Caco-2 (cell line): ENCODE measurements at regions not wholly inside any gene's neighbourhood (a gene's known extent, or its start where the extent isn't known, plus 50 kb on each side); places are given as distances from the start of the nearest gene placed in this dataset.

Source experiments
- BruUV-seq: library from RNA; stranded (reverse); fragments of 400-500 nt; replicated peaks from 2 replicates; lab custom pipeline; 2021; lab: Mats Ljungman, UMichigan
- CTCF ChIA-PET: fragments of 300-600 bp; sonication (Branson Sonifier 250); formaldehyde crosslinking; loops from one replicate; lab custom pipeline; 2022; ENCODE audit warnings: antibody characterized with exemption; lab: Charles Lee
- POLR2A ChIA-PET: fragments of 300-600 bp; sonication (Branson Sonifier 250); formaldehyde crosslinking; loops from one replicate; lab custom pipeline; 2022; ENCODE audit warnings: antibody characterized with exemption; lab: Charles Lee
- DNase-seq, 2 experiments: peaks; one replicate each; pipeline versions ENCODE4 v3.0.0 to v3.0.0-alpha.2; 2020 to 2022
- H3K27me3 ChIP-seq: replicated peaks from 2 replicates; pipeline ENCODE4 v1.6.0; 2011; ENCODE audit warnings: low read length; ENCODE audit not compliant: control insufficient read depth, insufficient read depth
- H3K36me3 ChIP-seq: 2 replicates; pipeline ENCODE4 v1.5.1; 2011; ENCODE audit warnings: low read length; ENCODE audit not compliant: control insufficient read depth, insufficient read depth
- H3K4me1 ChIP-seq: fragments of 250-450 bp; sonication (Bioruptor Pico); 2 replicates; pipeline ENCODE4 v1.5.1; 2020; ENCODE audit warnings: mild to moderate bottlenecking
- H3K4me3 ChIP-seq: 2 replicates; pipeline ENCODE4 v1.5.1; 2011; ENCODE audit warnings: low read depth, mild to moderate bottlenecking, control low read depth, low read length
- H3K9me3 ChIP-seq: fragments of 250-450 bp; sonication (Bioruptor Pico); 2 replicates; pipeline ENCODE4 v1.5.1; 2020; ENCODE audit warnings: mild to moderate bottlenecking, moderate library complexity
- H3K27ac Mint-ChIP-seq: one replicate; pipeline ENCODE4 v1.8.0; 2022; ENCODE audit warnings: mixed read lengths; ENCODE audit not compliant: unreplicated experiment
- H3K27me3 Mint-ChIP-seq: one replicate; pipeline ENCODE4 v1.8.0; 2022; ENCODE audit warnings: mixed read lengths; ENCODE audit not compliant: insufficient read depth, unreplicated experiment
- H3K36me3 Mint-ChIP-seq: one replicate; pipeline ENCODE4 v1.8.0; 2022; ENCODE audit warnings: mild to moderate bottlenecking, mixed read lengths; ENCODE audit not compliant: insufficient read depth, unreplicated experiment
- H3K4me1 Mint-ChIP-seq: one replicate; pipeline ENCODE4 v1.8.0; 2022; ENCODE audit warnings: low read depth, mixed read lengths; ENCODE audit not compliant: unreplicated experiment
- H3K4me3 Mint-ChIP-seq: one replicate; pipeline ENCODE4 v1.8.0; 2022; ENCODE audit warnings: mild to moderate bottlenecking, moderate library complexity, mixed read lengths; ENCODE audit not compliant: unreplicated experiment
- H3K9me3 Mint-ChIP-seq: one replicate; pipeline ENCODE4 v1.8.0; 2022; ENCODE audit warnings: mixed read lengths; ENCODE audit not compliant: unreplicated experiment
- CTCF ChIP-seq, 2 experiments: fragments of 200-600 bp in 1 of 2; IDR thresholded peaks; 1 replicate in 1 of 2; 2 replicates in 1 of 2; pipeline versions ENCODE4 v1.5.1 to v1.8.0; 2011 to 2022; ENCODE audit warnings: antibody characterized with exemption in 1 of 2, control low read depth in 1 of 2, inconsistent platforms in 1 of 2, low read depth in 1 of 2, low read length in 1 of 2, mild to moderate bottlenecking in 1 of 2, moderate library complexity in 1 of 2; ENCODE audit not compliant: insufficient read depth in 1 of 2, severe bottlenecking in 1 of 2, unreplicated experiment in 1 of 2
- intact Hi-C: fragments of 100-400 bp; cut with micrococcal nuclease; formaldehyde crosslinking; loops from one replicate; pipeline ENCODE4 v1.10.0; 2022; ENCODE audit not compliant: unreplicated experiment

GRCh38 chr5:92644266-92644886, 936.6 kb downstream of the NR2F1-AS1 start:
- intact Hi-C loops: no loop called here
- ChIA-PET POLR2A (no interaction called here), CTCF (no interaction called here)
- Mint-ChIP-seq H3K4me3 (no peak overlapping the region), H3K36me3 (no peaks in the 10 kb centered on the region), H3K4me1 (no peaks in the 10 kb centered on the region), H3K27ac (no peak overlapping the region), H3K27me3 (no peaks in the 10 kb centered on the region), H3K9me3 (no peaks in the 10 kb centered on the region)
- no peaks in the 10 kb centered on the region for H3K27me3 ChIP-seq
- no TSS peak for BruUV-seq
- H3K36me3 ChIP-seq: no peaks in the 10 kb centered on the region
- DNase-seq: no peak
- H3K9me3 ChIP-seq: no peaks in the 10 kb centered on the region
- H3K4me1 ChIP-seq: no peaks in the 10 kb centered on the region
- H3K4me3 ChIP-seq: no peak overlapping the region
- TF ChIP-seq CTCF (IDR thresholded peaks at IDR 0.05; ENCODE audit: insufficient read depth in 1 of 2, low read depth in 1 of 2, low read length in 1 of 2, severe bottlenecking in 1 of 2, unreplicated experiment in 1 of 2): peak in 1 of 2 experiments; percentile 24

GRCh38 chr5:92641031-92641962, 939.7 kb downstream of the NR2F1-AS1 start:
- no peak for DNase-seq
- POLR2A ChIA-PET: no interaction called here
- Histone ChIP-seq H3K4me1 (no peaks in the 10 kb centered on the region), H3K4me3 (no peak overlapping the region), H3K9me3 (no peaks in the 10 kb centered on the region), H3K27me3 (no peaks in the 10 kb centered on the region), H3K36me3 (no peaks in the 10 kb centered on the region)
- H3K4me1 Mint-ChIP-seq: no peaks in the 10 kb centered on the region
- CTCF ChIA-PET: no interaction called here
- no TSS peak for BruUV-seq
- no peaks in the 10 kb centered on the region for H3K9me3 Mint-ChIP-seq
- H3K27ac Mint-ChIP-seq: no peak overlapping the region
- H3K27me3 Mint-ChIP-seq: peaks cover 3% of the 10 kb centered on the region
- H3K36me3 Mint-ChIP-seq: no peaks in the 10 kb centered on the region
- intact Hi-C loops: no loop called here
- no peak overlapping the region for H3K4me3 Mint-ChIP-seq
- no peak for TF ChIP-seq CTCF (IDR thresholded peaks at IDR 0.05; ENCODE audit: insufficient read depth in 1 of 2, low read depth in 1 of 2, low read length in 1 of 2, severe bottlenecking in 1 of 2, unreplicated experiment in 1 of 2)

- POLR2A ChIA-PET: no interaction called here
- CTCF ChIA-PET: no interaction called here
- H3K9me3 Mint-ChIP-seq: no peaks in the 10 kb centered on the region
- H3K4me1 Mint-ChIP-seq: no peaks in the 10 kb centered on the region
- no peaks in the 10 kb centered on the region for H3K9me3 ChIP-seq
- BruUV-seq: no TSS peak
- no peak for DNase-seq
- peaks cover 3% of the 10 kb centered on the region for H3K27me3 Mint-ChIP-seq
- no peaks in the 10 kb centered on the region for H3K36me3 ChIP-seq
- intact Hi-C loops: no loop called here
- no peak for TF ChIP-seq CTCF (IDR thresholded peaks at IDR 0.05; ENCODE audit: insufficient read depth in 1 of 2, low read depth in 1 of 2, low read length in 1 of 2, severe bottlenecking in 1 of 2, unreplicated experiment in 1 of 2)
- no peaks in the 10 kb centered on the region for H3K27me3 ChIP-seq
- H3K27ac Mint-ChIP-seq: no peak overlapping the region
- H3K4me3 ChIP-seq: no peak overlapping the region
- H3K36me3 Mint-ChIP-seq: no peaks in the 10 kb centered on the region
- H3K4me1 ChIP-seq: no peaks in the 10 kb centered on the region
- no peak overlapping the region for H3K4me3 Mint-ChIP-seq
Observed at GRCh38 chr5:92640340-92640739, 940.7 kb downstream of the NR2F1-AS1 start.
